SK-MEL-5 (cell line): ENCODE measurements at regions not wholly inside any gene's neighbourhood (a gene's known extent, or its start where the extent isn't known, plus 50 kb on each side); places are given as distances from the start of the nearest gene placed in this dataset.
"Not testable (repeated sequence)": the region's sequence is repeated elsewhere in the genome, so short reads cannot be mapped to it uniquely, and the experiment has no call there.

Source experiments
- DNase-seq: peaks from one replicate; pipeline ENCODE4 v3.0.0-alpha.2; 2016; ENCODE audit warnings: low read depth, low spot score
- in situ Hi-C: cut with HindIII; loops from 2 replicates; pipeline ENCODE4 v1.10.0; 2016; ENCODE audit warnings: low sequenced_read_pairs, high pct_unique_total_duplicates, low pct_unique_long_range_greater_than_20kb

DNA sequence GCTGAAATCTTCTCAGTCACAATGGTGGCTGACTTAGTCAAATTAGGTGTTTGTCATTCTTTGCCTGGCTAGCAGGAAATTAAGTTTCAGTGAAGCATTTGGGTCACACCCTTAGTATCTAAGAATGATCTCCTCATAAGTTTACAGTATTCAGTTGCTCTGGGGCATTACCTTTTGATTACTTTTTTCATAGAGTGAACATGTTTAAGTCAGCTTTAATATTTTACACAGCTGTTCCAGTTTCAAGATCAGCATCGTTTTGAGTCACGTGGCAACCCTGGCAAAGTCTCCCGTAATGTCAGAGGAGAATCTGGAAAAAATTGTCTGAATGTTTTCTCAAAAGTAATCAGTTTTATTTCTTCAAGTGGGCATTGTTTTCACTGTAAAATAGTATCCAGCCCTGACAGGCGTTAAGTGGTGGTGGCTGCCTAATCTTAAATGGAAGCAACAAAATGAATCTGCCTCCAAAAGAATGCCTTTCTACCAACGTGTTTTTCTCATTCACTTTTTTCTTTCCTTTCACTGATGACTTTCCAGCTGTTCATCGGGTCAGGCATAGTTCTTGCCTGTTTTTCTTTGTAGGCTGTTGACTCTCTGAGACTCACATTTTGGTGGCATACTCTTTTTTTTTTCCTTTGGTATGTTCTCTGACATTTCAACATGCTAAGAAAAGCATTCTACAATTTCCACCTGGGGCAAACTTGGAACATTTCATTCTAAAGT is 319.6 kb upstream of the TCF4 start:
- no peak for DNase-seq
- in situ Hi-C loops, result no loop called here

DNA sequence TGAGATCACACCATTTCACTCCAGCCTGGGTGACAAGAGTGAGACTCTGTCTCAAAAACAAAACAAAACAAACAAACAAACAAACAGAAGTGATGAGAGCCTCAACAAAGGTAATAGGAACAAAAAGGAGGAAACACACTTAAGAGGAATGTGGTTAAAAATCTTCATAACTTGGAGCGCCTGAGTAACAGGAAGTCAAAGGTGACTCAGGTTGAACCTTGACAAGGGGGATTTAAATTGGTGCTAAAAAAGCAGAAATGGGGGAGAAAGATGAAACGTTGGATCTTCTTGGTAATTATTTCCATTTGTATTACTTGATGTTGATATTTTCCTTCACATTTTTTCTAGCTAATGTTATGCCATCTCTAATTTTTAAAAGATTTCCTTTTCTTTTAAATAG is 318.5 kb upstream of the TCF4 start:
- DNase-seq, result no peak
- in situ Hi-C loops, result no loop called here

DNA sequence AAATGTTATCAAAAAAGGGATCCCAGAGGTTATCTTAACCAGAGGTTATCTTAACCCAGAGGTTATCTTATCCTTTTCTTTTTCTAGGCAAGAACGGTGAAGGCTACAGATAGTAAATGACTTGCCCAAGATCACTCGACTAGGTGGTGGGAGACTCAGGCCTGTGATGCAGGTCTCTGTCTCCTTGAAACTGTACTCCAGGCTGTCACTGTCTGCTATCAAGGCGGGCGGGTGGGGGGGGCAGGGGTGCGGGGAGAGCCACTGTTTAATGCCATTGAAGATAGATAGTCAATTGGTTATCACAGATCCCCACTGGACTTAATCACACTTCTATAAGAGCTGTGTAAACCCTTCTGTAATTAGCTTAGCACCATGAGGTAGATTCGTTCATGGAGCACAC is 315.9 kb upstream of the TCF4 start:
- in situ Hi-C loops, result no loop called here
- DNase-seq, result no peak

DNA sequence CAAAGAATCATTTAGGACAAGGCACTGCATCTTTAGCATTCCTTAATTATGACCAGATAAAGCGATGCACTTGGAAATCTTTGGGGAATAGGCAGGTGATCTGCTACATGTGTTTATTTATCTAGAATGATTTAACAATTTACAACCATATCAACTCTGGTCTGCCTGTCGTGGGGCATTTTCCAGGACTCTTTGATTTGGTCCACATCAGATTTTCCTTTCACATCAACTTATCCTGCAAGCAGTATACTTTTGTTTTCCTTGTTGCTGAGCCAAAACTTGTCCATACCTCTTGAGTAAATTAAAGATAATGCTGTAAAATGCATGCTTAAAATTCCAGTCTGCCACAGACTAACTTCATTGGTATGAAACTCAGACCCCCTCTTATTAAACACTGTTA is 312.4 kb upstream of the TCF4 start:
- DNase-seq, result no peak
- in situ Hi-C loops, result no loop called here

DNA sequence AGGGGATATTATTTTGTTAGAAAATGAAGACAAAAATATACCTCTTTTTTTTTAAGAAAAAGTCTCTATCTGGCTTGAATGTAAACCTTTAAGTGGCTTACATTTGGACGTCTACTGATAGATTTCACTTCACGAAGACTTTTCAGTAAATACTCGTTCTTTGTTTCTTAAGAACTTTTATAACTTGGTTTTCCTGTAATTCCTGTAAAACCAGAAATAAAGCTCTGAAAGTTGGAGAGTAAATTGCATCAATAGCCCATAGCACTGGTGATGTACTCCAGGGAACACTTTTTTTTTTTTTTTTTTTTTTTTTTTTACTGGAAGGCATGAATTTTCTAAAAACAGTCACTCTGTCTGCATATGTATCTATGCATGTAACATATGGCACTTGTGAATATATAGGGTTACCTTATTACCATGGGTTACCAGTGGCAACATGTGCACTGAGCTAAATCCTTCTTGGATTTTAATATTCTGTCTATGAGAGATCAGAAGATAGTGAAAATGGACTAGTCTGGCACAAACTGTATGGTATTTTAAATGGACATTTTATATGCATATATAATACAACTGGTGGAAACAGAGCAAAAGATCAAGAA is 309.2 kb upstream of the TCF4 start:
- in situ Hi-C loops, result no loop called here
- no peak for DNase-seq

DNA sequence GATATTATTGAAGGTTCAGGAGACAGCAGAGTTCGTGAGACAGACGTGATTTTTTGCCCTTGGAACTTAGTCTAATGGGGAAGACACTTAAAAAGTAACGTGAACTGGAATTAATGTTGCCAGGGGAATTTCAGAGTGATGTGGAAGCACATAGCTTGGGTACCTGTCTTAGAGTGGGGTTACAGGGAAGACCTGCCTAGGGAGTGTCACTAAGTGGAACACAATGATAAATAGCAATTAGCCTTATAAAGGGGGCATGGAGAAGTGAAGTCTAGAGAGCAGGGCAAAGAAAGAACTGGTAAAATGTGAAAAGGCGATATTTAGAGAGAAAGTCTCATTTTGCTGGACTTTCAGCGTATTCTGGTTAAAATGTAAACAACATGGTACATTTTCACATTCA is 306.0 kb upstream of the TCF4 start:
- in situ Hi-C loops, result no loop called here
- DNase-seq, result no peak

DNA sequence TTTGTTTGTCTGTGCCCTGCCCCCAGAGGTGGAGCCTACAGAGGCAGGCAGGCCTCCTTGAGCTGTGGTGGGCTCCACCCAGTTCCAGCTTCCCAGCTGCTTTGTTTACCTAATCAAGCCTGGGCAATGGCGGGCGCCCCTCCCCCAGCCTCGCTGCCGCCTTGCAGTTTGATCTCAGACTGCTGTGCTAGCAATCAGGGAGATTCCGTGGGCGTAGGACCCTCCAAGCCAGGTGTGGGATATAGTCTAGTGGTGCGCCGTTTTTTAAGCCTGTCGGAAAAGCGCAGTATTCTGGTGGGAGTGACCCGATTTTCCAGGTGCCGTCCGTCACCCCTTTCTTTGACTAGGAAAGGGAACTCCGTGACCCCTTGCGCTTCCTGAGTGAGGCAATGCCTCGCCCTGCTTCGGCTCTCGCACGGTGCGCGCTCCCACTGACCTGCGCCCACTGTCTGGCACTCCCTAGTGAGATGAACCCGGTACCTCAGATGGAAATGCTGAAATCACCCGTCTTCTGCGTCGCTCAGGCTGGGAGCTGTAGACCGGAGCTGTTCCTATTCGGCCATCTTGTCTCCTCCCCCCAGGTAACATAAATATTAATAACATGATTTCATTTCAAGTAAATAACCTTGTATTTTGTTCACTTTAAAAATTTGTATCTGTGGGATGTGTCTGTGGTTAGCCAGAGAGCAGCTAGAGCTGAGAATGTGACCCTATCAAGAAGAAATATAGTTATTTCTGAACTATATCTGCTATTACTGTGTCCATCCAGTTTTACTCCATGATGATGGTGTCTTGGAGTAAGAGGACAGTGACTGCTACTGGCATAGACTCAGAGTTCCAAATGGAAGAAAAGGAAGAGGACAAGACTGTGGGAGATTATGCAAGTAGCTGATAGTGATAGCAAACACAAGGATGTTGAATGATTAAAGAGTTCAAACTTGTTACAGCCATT is 305.1 kb upstream of the TCF4 start:
- in situ Hi-C loops, result not testable (repeated sequence)

DNA sequence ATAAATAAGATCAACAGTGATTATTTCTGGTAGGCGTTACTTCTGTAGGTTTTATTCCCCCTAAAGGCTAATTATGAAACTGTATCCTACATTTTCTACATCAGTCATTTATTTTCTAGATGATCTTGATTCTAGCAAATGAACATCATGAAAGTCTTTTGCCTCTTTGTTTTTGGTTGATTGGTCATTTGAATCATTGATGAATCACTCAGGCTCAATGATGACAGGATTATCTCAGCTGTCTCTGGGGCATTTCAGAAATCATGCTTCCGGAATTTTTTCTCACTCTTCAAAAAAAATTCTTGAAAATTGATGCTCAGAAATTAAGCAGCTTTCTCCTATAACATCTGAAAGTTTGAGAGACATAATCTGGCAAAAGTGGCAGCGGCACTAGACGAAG is 298.9 kb upstream of the TCF4 start:
- no peak for DNase-seq
- in situ Hi-C loops, result no loop called here

More for the DNA sequence above, 305.1 kb upstream of the TCF4 start:
- DNase-seq, result not testable (repeated sequence)

DNA sequence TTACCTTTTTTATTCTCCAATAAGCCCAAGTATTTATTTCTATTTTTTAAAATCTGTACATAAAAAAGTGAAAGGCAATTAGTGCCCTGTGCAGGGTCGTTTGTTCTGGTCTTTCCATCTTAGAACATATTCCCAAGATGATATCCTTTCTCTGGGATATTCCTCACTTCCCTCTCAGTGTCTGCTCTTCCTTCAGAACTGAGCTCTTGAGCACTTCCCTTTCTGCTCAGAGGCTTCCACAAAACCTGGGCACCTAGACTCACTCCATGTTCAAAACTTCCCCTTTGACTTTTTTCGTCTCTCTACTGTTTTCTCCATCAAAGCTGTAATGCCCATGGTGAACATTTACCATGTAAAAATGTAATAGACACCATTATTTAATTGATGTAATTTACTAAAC is 296.5 kb upstream of the TCF4 start:
- in situ Hi-C loops, result no loop called here
- no peak for DNase-seq

DNA sequence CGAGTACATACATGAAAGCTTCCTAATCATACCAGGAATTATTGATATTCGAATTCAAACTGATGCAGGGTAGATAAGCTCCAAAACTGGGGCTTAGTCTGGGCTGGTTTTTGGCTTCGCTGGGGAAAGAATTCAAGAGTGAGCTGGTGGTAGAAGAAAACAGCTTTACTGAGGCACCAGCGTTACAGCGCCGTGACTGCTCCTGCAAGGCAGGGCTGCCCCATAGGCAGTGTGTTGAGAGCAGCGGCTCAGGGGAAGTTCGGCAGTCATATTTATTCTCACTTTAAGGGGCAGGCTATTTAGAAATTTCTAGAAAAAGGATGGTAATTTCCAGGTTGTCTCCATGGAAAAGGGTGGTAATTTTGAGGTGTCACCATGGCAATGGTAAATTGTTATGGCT is 292.6 kb upstream of the TCF4 start:
- DNase-seq, result no peak
- in situ Hi-C loops, result no loop called here

DNA sequence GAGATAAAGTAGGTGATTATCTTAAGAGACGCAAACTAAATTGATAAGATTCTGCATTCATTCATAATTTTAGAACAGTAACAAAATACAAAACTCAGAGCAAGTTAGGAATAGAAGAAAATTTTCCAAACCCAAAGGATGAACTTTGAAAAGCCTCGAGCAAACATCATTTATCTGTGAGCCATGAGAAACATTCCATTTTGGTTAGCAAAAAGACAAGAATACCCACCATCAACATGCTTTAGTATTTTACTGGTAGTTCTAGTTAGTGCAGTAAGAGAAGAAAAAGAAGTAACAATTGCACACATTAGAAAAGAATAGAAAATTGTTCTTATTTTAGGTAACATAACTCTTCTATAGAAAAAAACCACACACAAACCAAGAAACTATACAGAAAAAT is 291.3 kb upstream of the TCF4 start:
- in situ Hi-C loops, result no loop called here

DNA sequence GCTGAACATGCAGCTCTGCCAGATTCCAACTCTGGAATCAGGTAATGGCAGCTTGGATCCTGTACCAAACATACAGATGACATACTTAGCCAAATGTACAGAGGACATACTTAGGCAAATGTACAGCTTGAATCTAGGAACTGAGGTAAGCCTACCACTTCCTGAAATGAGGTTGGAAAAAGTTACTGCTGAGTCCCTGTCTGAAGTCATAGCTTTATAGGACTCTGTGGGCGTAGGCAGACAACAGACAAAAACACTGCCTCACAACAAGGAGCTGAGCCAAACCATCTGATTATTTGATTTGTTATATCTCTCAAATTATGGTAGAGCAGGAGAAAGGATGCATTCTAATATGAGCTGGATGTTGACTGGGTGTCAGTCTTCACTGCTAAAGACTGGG is 290.2 kb upstream of the TCF4 start:
- in situ Hi-C loops, result no loop called here
- no peak for DNase-seq

More for the DNA sequence above, 291.3 kb upstream of the TCF4 start:
- DNase-seq, result no peak

DNA sequence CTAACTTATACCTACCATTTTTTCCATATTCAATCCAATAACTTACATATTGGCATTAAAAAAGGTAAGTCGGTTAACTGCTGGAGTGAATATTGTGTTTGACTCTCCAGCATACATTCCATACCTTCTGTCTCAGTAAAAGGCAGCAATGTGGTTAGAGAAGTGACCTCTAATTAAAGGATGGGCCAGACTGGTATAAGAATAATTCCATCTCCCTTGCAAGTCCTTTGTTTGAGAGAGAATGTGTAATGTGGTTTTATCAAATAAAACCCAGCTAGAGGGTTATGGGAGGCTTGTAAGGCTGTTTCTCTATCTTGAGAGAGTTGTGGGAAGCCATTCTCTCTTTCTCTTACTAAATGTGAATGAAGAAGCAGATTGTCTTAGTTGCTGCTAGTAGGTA is 289.3 kb upstream of the TCF4 start:
- no peak for DNase-seq
- in situ Hi-C loops, result no loop called here

DNA sequence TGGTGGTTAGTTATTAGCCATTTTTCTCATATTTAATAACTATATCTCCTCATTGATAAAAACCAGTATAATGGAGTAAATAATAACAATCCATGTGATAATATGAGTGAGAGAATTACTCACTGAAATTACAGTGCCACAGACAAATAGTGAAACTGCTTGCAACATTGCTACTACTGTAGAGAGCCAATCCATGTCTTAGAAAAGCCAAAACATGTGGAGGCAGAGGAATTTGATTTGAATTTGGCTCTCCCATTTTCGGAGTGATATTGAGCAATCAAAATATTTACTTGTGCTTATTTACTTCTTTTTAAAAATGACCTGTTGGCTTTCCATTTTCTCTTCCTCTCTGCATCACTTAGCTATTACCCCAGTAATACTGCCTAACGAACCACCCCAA is 288.3 kb upstream of the TCF4 start:
- in situ Hi-C loops, result no loop called here
- DNase-seq, result no peak

DNA sequence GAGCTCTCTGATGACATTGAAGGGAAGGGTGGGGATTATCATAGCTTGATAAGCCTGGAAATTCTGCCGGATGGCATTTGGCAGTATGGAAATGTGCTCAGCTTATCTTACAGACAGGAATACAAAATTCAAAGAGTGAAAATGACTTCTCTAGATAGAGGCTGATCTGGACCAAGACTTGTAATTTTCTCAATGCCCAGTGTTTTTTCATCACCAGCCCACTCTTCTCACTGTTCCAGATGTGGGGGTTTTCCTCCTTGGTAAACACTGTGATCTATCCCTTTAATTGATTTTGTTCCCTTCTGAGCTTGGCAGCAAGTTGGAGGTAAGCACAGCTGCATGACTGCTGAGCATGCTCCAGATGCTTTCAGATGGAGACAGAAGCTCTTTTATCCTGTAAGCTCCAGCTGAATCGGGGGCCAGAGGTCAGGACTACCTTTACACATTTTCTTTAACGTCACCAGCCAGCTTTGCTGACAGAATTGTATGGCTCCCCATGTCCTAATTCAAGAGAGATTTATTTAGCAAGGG is 287.4 kb upstream of the TCF4 start:
- DNase-seq, result no peak
- in situ Hi-C loops, result no loop called here

DNA sequence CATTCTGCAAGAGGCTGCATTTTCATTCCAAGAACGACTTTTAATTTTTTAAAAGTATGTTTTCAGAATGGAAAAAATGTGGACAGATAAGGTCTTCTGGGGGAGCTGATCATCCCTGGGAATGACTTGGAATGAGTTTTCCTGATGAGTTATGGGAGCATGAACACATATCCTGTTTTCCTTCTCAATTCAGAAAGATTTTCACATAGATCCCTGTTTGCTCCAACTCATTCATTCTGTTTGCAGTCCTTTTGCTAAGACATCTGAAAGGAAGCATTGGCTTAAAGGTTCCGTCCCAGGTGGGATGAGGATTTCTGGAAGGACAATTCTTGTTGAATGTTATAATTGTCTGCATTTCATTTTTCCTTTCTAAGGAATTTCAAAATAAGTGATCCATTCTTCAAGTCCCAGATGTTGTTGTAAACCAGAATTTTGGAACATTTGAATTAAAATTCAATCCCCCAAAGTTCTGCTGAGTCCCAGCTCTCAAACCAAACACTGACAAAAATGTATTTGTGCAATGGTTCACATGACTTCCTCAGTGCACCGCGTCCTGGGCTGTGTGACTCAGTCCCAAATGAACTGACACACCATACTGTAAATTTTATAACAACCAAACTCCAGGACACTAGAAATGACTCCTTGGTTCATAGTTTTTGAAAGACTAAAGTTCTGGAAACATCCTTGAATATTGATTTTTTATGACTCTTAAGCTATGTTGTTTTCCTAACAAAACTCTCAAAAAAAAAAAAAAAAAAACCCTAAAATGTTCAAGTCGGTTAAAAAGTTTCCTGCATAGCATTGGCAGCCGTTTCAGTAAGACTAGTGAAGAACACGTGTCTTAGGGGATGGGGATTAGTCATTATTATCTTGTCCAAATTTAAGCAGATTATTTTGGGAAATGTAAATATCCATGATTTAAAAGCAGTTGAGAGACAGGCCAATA is 281.8 kb upstream of the TCF4 start:
- in situ Hi-C loops, result no loop called here

DNA sequence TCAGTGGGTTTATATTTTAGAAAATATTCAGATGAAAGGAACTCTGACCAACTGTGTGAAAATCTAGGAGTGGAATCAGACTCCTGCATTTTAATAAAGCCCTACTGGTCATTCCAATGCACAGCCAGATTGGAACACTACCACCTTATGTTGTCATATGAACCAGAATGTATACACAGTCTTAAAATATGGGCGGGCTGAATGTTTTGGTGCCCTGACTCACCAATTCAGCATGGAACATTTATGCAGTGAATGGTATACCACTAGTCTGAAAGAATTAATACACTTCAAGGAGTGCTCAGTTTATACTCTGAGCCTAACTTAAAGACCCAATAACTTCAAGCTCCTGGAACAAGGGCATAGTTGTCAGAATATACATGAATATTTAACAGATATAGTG is 280.9 kb upstream of the TCF4 start:
- no peak for DNase-seq
- in situ Hi-C loops, result no loop called here

More for the DNA sequence above, 281.8 kb upstream of the TCF4 start:
- no peak for DNase-seq
